ENCODE measurements at regions not wholly inside any gene's neighbourhood (a gene's known extent, or its start where the extent isn't known, plus 50 kb on each side); places are given as distances from the start of the nearest gene placed in this dataset.
"Not testable (repeated sequence)": the region's sequence is repeated elsewhere in the genome, so short reads cannot be mapped to it uniquely, and the experiment has no call there.

- 80 to 89% methylated on average over 3 of the region's 3 CpGs for WGBS, 2 donors
- H3K27ac ChIP-seq, result no peak overlapping the region
- ATAC-seq (no peak), DNase-seq (no peak), FAIRE-seq (no peak)
- no peaks in the 10 kb centered on the region for H3K4me1 ChIP-seq
- TF ChIP-seq, protein P1, sequence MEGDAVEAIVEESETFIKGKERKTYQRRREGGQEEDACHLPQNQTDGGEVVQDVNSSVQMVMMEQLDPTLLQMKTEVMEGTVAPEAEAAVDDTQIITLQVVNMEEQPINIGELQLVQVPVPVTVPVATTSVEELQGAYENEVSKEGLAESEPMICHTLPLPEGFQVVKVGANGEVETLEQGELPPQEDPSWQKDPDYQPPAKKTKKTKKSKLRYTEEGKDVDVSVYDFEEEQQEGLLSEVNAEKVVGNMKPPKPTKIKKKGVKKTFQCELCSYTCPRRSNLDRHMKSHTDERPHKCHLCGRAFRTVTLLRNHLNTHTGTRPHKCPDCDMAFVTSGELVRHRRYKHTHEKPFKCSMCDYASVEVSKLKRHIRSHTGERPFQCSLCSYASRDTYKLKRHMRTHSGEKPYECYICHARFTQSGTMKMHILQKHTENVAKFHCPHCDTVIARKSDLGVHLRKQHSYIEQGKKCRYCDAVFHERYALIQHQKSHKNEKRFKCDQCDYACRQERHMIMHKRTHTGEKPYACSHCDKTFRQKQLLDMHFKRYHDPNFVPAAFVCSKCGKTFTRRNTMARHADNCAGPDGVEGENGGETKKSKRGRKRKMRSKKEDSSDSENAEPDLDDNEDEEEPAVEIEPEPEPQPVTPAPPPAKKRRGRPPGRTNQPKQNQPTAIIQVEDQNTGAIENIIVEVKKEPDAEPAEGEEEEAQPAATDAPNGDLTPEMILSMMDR (IDR thresholded peaks at IDR 0.05), result no peak
- no peaks in the 10 kb centered on the region for H3K27me3 ChIP-seq
- H3K9me3 ChIP-seq, result no peaks in the 10 kb centered on the region
- intact Hi-C loops (cut with DNase I), result no loop called here
- H3K36me3 ChIP-seq, result no peaks in the 10 kb centered on the region
- H3K4me3 ChIP-seq, result no peak overlapping the region
These were observed 146.7 kb downstream of the NR2F2 start for GRCh38 chr15:96477227-96477626.

GRCh38 chr15:96484412-96484811 is 153.9 kb downstream of the NR2F2 start:
- H3K9me3 ChIP-seq; ATAC-seq; H3K4me3 ChIP-seq; H3K4me1 ChIP-seq; H3K27ac ChIP-seq; FAIRE-seq; DNase-seq; intact Hi-C loops (cut with DNase I); H3K36me3 ChIP-seq: not testable (repeated sequence)
- peaks cover 0 to 11% (median 0%) of the 10 kb centered on the region in 4 donors for H3K27me3 ChIP-seq
- WGBS, 2 donors, result 91 to 93% methylated on average over 1 of the region's 1 CpG

DNA sequence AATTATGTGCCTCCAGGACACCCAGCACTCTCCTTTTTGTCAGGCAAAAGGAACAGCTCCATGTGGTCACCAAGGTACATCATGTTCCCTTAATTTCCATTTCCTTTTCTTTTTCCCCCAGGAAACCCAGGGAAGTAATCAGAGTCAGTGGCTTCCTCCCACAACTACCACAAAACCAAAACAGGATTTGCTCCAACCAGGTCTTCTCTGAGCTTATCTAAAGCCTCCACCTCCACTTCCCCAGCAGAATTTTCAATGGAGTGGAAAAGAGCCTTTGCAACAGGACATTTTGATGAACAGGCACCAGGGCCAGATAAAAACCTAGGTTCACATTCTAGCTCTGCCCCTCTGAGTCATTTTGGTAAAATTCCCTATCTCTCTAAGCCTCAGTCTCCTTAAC is 154.3 kb downstream of the NR2F2 start:
- no peak for FAIRE-seq

DNA sequence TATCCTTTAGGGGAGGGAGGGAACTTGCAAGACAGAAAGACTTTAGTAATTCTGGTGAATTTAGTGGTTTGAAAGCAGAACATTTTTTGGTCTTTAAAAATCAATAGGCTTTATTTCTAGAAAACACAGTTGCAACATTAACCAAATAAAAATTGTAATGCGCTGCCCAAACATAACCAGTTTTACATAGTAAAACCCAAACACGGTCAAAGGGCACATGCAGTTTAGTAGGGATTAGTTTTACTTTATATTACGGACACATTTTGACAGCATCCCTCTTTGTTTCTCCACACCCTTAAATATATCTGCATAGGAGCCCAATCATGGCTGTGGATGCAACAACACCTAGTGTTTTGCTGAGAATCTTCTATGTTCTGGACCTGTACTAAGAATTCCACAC is 156.7 kb downstream of the NR2F2 start:
- TF ChIP-seq, protein P1 (IDR thresholded peaks at IDR 0.05), result no peak
- WGBS, 2 donors, result 70 to 87% methylated on average over 3 of the region's 3 CpGs
- H3K4me1 ChIP-seq, result no peaks in the 10 kb centered on the region
- no peak for ATAC-seq
- DNase-seq, result no peak
- no peak overlapping the region for H3K4me3 ChIP-seq
- H3K27ac ChIP-seq, result no peak overlapping the region
- H3K9me3 ChIP-seq, result no peaks in the 10 kb centered on the region
- no peak for FAIRE-seq
- intact Hi-C loops (cut with DNase I), result no loop called here
- peaks cover 0 to 11% (median 0%) of the 10 kb centered on the region in 4 donors for H3K27me3 ChIP-seq
- H3K36me3 ChIP-seq, result no peaks in the 10 kb centered on the region

More for the DNA sequence above, 154.3 kb downstream of the NR2F2 start:
- H3K36me3 ChIP-seq, result no peaks in the 10 kb centered on the region
- no peak overlapping the region for H3K4me3 ChIP-seq
- H3K27ac ChIP-seq, result no peak overlapping the region
- H3K27me3 ChIP-seq, result peaks cover 0 to 11% (median 0%) of the 10 kb centered on the region in 4 donors
- TF ChIP-seq, protein P1 (IDR thresholded peaks at IDR 0.05), result no peak
- DNase-seq, result no peak
- intact Hi-C loops (cut with DNase I), result no loop called here
- no peaks in the 10 kb centered on the region for H3K9me3 ChIP-seq
- H3K4me1 ChIP-seq, result no peaks in the 10 kb centered on the region
- ATAC-seq, result no peak

DNA sequence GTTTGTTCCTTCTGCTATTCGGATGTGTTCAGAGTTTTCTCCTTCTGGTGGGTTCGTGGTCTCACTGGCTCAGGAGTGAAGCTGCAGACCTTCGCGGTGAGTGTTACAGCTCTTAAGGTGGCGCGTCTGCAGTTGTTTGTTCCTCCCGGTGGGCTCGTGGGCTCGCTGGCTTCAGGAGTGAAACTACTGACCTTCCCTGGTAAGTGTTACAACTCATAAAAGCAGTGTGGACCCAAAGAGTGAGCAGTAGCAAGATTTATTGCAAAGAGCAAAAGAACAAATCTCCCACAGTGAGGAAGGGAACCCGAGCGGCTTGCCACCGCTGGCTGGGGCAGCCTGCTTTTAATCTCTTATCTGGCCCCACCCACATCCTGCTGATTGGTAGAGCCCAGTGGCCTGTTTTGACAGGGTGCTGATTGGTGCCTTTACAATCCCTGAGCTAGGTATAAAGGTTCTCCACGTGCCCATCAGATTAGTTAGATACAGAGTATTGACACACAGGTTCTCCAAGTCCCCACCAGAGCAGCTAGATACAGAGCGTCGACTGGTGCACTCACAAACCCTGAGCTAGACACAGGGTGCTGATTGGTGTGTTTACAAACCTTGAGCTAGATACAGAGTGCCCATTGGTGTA is 160.7 kb downstream of the NR2F2 start:
- intact Hi-C loops (cut with DNase I); H3K4me3 ChIP-seq; H3K27ac ChIP-seq; H3K36me3 ChIP-seq; DNase-seq; H3K4me1 ChIP-seq; H3K9me3 ChIP-seq; FAIRE-seq; ATAC-seq: not testable (repeated sequence)
- peaks cover 0 to 11% (median 0%) of the 10 kb centered on the region in 4 donors for H3K27me3 ChIP-seq
- WGBS, 2 donors, result 75 to 81% methylated on average over 15 of the region's 15 CpGs

DNA sequence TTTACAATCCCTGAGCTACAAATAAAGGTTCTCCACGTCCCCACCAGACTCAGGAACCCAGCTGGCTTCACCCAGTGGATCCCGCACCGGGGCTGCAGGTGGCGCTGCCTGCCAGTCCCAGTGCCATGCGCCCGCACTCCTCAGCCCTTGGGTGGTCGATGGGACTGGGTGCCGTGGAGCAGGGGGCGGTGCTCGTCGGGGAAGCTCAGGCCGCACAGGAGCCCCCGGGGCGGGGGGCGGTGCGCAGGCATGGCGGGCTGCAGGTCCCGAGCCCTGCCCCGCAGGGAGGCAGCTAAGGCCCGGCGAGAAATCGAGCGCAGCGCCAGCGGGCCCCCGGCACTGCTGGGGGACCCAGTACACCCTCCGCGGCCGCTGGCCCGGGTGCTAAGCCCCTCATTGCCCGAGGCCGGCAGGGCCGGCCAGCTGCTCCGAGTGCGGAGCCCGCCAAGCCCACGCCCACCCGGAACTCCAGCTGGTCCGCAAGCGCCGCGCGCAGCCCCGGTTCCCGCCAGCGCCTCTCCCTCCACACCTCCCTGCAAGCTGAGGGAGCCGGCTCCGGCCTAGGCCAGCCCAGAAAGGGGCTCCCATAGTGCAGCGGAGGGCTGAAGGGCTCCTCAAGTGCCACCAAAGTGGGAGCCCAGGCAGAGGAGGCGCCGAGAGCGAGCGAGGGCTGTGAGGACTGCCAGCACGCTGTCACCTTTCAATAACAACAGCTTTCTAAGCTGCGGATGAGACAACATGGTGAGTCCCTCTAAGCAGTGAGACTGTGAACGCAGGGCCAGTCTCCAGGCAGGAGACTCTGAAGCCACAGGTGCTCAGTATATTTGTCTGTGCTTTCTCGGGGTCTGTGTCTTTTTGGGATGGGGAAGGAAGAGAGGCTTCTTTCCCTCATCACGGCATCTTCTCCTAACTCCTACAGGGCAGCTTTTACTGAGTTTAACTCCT is 161.5 kb downstream of the NR2F2 start:
- H3K4me1 ChIP-seq; H3K9me3 ChIP-seq; ATAC-seq; H3K36me3 ChIP-seq; H3K27ac ChIP-seq; FAIRE-seq; DNase-seq; intact Hi-C loops (cut with DNase I): not testable (repeated sequence)
- WGBS, 2 donors, result 89 to 92% methylated on average over 42 to 58 of the region's 58 CpGs
- Histone ChIP-seq H3K4me3 (peak overlapping the region in 1 of 4 donors; percentile 7), H3K27me3 (peaks cover 0 to 11% (median 0%) of the 10 kb centered on the region in 4 donors)
